SK-N-SH (cell line): ENCODE measurements at regions not wholly inside any gene's neighbourhood (a gene's known extent, or its start where the extent isn't known, plus 50 kb on each side); places are given as distances from the start of the nearest gene placed in this dataset.

ENCODE experiments used
- CTCF ChIA-PET: fragments of 300-600, 350-600 bp; formaldehyde crosslinking; extraction: SDS; loops from one replicate; lab custom pipeline; 2021; lab: Yijun Ruan, JAX
- POLR2A ChIA-PET: fragments of 350-600 bp; sonication (Branson Sonifier 250); formaldehyde crosslinking; extraction: SDS; loops from one replicate; lab custom pipeline; 2020; ENCODE audit warnings: antibody characterized with exemption, inconsistent platforms; lab: Yijun Ruan, JAX
- DNase-seq: peaks from one replicate; pipeline ENCODE4 v3.0.0; 2012
- H2AFZ ChIP-seq: fragments of 200-600 bp; sonication (generic); 2 replicates; pipeline ENCODE4 v1.8.1; 2016; ENCODE audit warnings: antibody characterized with exemption, mild to moderate bottlenecking, low read depth
- H3F3A ChIP-seq: fragments of 200-600 bp; sonication (generic); replicated peaks from 2 replicates; pipeline ENCODE3; 2016; ENCODE audit warnings: antibody characterized with exemption, mild to moderate bottlenecking; ENCODE audit not compliant: insufficient read depth
- H3K27ac ChIP-seq, 2 experiments: fragments of 200-500 bp in 1 of 2; fragments of 200-600 bp in 1 of 2; sonication (Bioruptor generic) in 1 of 2; sonication (generic), shearing (Covaris generic) in 1 of 2; 2 replicates each; pipeline versions ENCODE4 v1.5.1 to v1.6.1; 2014 to 2016; ENCODE audit warnings: low read depth in 2 of 2, inconsistent platforms in 1 of 2, low read length in 1 of 2, mild to moderate bottlenecking in 1 of 2, mixed read lengths in 1 of 2
- H3K27me3 ChIP-seq: fragments of 200-600 bp; sonication (generic), shearing (Covaris generic); 2 replicates; pipeline ENCODE4 v1.6.1; 2016; ENCODE audit warnings: mixed run types; ENCODE audit not compliant: insufficient read depth
- H3K36me3 ChIP-seq, 2 experiments: fragments of 200-500 bp in 1 of 2; fragments of 200-600 bp in 1 of 2; sonication (Bioruptor generic) in 1 of 2; sonication (generic) in 1 of 2; replicated peaks in 1 of 2; 2 replicates each; pipeline versions ENCODE3 to v1.5.1; 2014 to 2016; ENCODE audit warnings: low read length in 1 of 2, mild to moderate bottlenecking in 1 of 2; ENCODE audit not compliant: insufficient read depth in 2 of 2, control insufficient read depth in 1 of 2
- H3K4me1 ChIP-seq, 2 experiments: fragments of 200-500 bp in 1 of 2; fragments of 200-600 bp in 1 of 2; sonication (Bioruptor generic) in 1 of 2; sonication (generic), shearing (Covaris generic) in 1 of 2; 2 replicates each; pipeline versions ENCODE4 v1.5.1 to v1.6.1; 2014 to 2016; ENCODE audit warnings: low read depth in 1 of 2, low read length in 1 of 2, mixed run types in 1 of 2; ENCODE audit not compliant: insufficient read depth in 2 of 2, control insufficient read depth in 1 of 2
- H3K4me2 ChIP-seq: fragments of 200-600 bp; sonication (generic), shearing (Covaris generic); 2 replicates; pipeline ENCODE4 v1.6.1; 2017; ENCODE audit warnings: mixed run types
- H3K4me3 ChIP-seq, 2 experiments: fragments of 200-500 bp in 1 of 2; fragments of 200-600 bp in 1 of 2; sonication (Bioruptor generic) in 1 of 2; sonication (generic), shearing (Covaris generic) in 1 of 2; 2 replicates each; pipeline versions ENCODE4 v1.5.1 to v1.8.1; 2014 to 2016; ENCODE audit warnings: low read depth in 2 of 2, inconsistent platforms in 1 of 2, low read length in 1 of 2, mild to moderate bottlenecking in 1 of 2, mixed read lengths in 1 of 2, moderate library complexity in 1 of 2
- H3K79me2 ChIP-seq: fragments of 200-600 bp; sonication (generic); 2 replicates; pipeline ENCODE4 v1.8.1; 2017; ENCODE audit warnings: mild to moderate bottlenecking; ENCODE audit not compliant: insufficient read depth
- H3K9ac ChIP-seq: fragments of 200-600 bp; sonication (generic); 2 replicates; pipeline ENCODE4 v1.6.1; 2017; ENCODE audit warnings: mixed run types
- H3K9me2 ChIP-seq: fragments of 200-600 bp; sonication (generic); 2 replicates; pipeline ENCODE4 v1.6.1; 2017; ENCODE audit warnings: mixed run types
- H3K9me3 ChIP-seq: fragments of 200-600 bp; sonication (generic); 2 replicates; pipeline ENCODE4 v1.6.1; 2017; ENCODE audit warnings: mixed run types, mild to moderate bottlenecking, moderate library complexity
- H4K20me1 ChIP-seq: fragments of 200-600 bp; sonication (generic); 2 replicates; pipeline ENCODE4 v1.6.1; 2017; ENCODE audit warnings: mild to moderate bottlenecking, mixed run types; ENCODE audit not compliant: insufficient read depth
- ELF1 ChIP-seq: IDR thresholded peaks from 2 replicates; pipeline ENCODE4 v1.4.0; 2012
- EP300 ChIP-seq, 2 experiments: IDR thresholded peaks; 2 replicates each; pipeline versions ENCODE4 v1.4.0 to v1.6.1; 2012; ENCODE audit warnings: borderline replicate concordance in 1 of 2, low read depth in 1 of 2, low read length in 1 of 2
- EZH2phosphoT487 ChIP-seq: fragments of 200-600 bp; sonication (generic); IDR thresholded peaks from 2 replicates; pipeline ENCODE4 v1.6.1; 2017; ENCODE audit warnings: low read depth, mixed run types, mild to moderate bottlenecking, antibody characterized with exemption, moderate library complexity, borderline replicate concordance
- MEF2A ChIP-seq: IDR thresholded peaks from 2 replicates; pipeline ENCODE4 v1.4.0; 2012; ENCODE audit warnings: low read depth, borderline replicate concordance
- MXI1 ChIP-seq: IDR thresholded peaks from 2 replicates; pipeline ENCODE4 v1.6.1; 2012; ENCODE audit warnings: mild to moderate bottlenecking, low read depth, low read length, improper control_type of control experiment
- NFIC ChIP-seq: IDR thresholded peaks from 2 replicates; pipeline ENCODE4 v1.4.0; 2012; ENCODE audit warnings: borderline replicate concordance
- PBX3 ChIP-seq: IDR thresholded peaks from 2 replicates; pipeline ENCODE4; 2012
- RAD21 ChIP-seq: IDR thresholded peaks from 2 replicates; pipeline ENCODE4 v1.6.1; 2012; ENCODE audit warnings: mild to moderate bottlenecking, low read length
- RCOR1 ChIP-seq: fragments of 150-350 bp; IDR thresholded peaks from 2 replicates; pipeline ENCODE4 v1.6.1; 2017; ENCODE audit warnings: antibody characterized with exemption, low read length
- RFX5 ChIP-seq: IDR thresholded peaks from 2 replicates; pipeline ENCODE4 v1.6.1; 2012; ENCODE audit warnings: mild to moderate bottlenecking, improper control_type of control experiment, low read length
- RXRA ChIP-seq: IDR thresholded peaks from 2 replicates; pipeline ENCODE4 v1.4.0; 2012; ENCODE audit warnings: low read depth, mild to moderate bottlenecking, borderline replicate concordance
- SIN3A ChIP-seq: IDR thresholded peaks from 2 replicates; pipeline ENCODE4 v1.6.1; 2012; ENCODE audit warnings: low read depth, mild to moderate bottlenecking, low read length, moderate library complexity, borderline replicate concordance
- TAF1 ChIP-seq: IDR thresholded peaks from 2 replicates; pipeline ENCODE4 v1.6.1; 2012; ENCODE audit warnings: low read depth, mild to moderate bottlenecking, low read length, moderate library complexity, borderline replicate concordance
- USF1 ChIP-seq: IDR thresholded peaks from 2 replicates; pipeline ENCODE4 v1.4.0; 2012; ENCODE audit warnings: low read depth, borderline replicate concordance
- YY1 ChIP-seq: IDR thresholded peaks from 2 replicates; pipeline ENCODE4 v1.4.0; 2012; ENCODE audit warnings: low read depth, mild to moderate bottlenecking
- WGBS: methylation state at CpG from one replicate; pipeline ENCODE4 v1.1.6; 2017; ENCODE audit warnings: low lambda C conversion rate; 5-methylcytosine and 5-hydroxymethylcytosine counted together
- TF ChIP-seq, protein P1 (sequence below): fragments of 200-600 bp; sonication (generic); IDR thresholded peaks from 2 replicates; pipeline ENCODE4 v1.6.1; 2017; ENCODE audit warnings: antibody characterized with exemption, mild to moderate bottlenecking, moderate library complexity
- TF ChIP-seq, protein P2 (sequence below): IDR thresholded peaks from 2 replicates; pipeline ENCODE4 v1.6.1; 2012; ENCODE audit warnings: mild to moderate bottlenecking, low read depth, low read length, moderate library complexity
- TF ChIP-seq, protein P3 (sequence below): IDR thresholded peaks from 2 replicates; pipeline ENCODE4 v1.4.0; 2012; ENCODE audit warnings: low read depth
- TF ChIP-seq, protein P4 (sequence below): fragments of 150-350 bp; IDR thresholded peaks from 2 replicates; pipeline ENCODE4 v1.6.1; 2017; ENCODE audit warnings: antibody characterized with exemption, low read length, low read depth, borderline replicate concordance

DNA sequence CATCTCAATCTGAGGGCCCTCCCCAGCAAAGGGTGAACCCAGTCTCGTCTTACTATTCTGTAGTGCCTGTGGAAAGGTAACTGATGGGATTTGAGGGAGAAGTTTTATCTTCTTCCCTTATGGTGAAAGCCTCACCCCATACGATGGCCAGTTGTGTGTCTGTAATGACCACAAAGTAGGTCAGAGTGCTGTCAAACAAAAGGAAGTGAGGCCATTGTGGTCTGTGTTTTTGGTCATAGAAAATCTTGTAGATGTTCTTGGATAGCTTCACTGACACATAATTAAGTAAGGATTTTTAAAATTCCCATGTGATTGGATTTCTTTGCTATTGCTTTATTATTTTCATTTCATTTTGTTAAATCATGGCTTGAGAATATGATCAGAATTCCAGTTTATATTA, 505.1 kb upstream of the KLF4 start:
- H3K79me2 ChIP-seq: no peaks in the 10 kb centered on the region
- H3K36me3 ChIP-seq: no peaks in the 10 kb centered on the region
- H3K9me2 ChIP-seq: no peaks in the 10 kb centered on the region
- ChIA-PET CTCF (no interaction called here), POLR2A (no interaction called here)
- H3K9me3 ChIP-seq: no peaks in the 10 kb centered on the region
- H3K9ac ChIP-seq: no peak overlapping the region
- H2AFZ ChIP-seq: no peak overlapping the region
- no peaks in the 10 kb centered on the region for H3F3A ChIP-seq
- peaks cover 13% of the 10 kb centered on the region; the same call in 1 of the 2 replicates for H3K27me3 ChIP-seq
- no peak overlapping the region for H3K4me3 ChIP-seq
- no peak for TF ChIP-seq RXRA
- no peak for TF ChIP-seq EP300 (IDR thresholded peaks at IDR 0.05; ENCODE audit: borderline replicate concordance in 1 of 2, low read depth in 1 of 2, low read length in 1 of 2)
- TF ChIP-seq SIN3A: no peak
- no peak for TF ChIP-seq YY1
- TF ChIP-seq ELF1: no peak
- TF ChIP-seq EZH2phosphoT487: no peak
- TF ChIP-seq RFX5: no peak
- TF ChIP-seq RAD21: no peak
- no peak for TF ChIP-seq MEF2A
- no peak for TF ChIP-seq NFIC
- TF ChIP-seq PBX3: no peak
- TF ChIP-seq, protein P1, sequence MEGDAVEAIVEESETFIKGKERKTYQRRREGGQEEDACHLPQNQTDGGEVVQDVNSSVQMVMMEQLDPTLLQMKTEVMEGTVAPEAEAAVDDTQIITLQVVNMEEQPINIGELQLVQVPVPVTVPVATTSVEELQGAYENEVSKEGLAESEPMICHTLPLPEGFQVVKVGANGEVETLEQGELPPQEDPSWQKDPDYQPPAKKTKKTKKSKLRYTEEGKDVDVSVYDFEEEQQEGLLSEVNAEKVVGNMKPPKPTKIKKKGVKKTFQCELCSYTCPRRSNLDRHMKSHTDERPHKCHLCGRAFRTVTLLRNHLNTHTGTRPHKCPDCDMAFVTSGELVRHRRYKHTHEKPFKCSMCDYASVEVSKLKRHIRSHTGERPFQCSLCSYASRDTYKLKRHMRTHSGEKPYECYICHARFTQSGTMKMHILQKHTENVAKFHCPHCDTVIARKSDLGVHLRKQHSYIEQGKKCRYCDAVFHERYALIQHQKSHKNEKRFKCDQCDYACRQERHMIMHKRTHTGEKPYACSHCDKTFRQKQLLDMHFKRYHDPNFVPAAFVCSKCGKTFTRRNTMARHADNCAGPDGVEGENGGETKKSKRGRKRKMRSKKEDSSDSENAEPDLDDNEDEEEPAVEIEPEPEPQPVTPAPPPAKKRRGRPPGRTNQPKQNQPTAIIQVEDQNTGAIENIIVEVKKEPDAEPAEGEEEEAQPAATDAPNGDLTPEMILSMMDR: no peak
- TF ChIP-seq, protein P2, sequence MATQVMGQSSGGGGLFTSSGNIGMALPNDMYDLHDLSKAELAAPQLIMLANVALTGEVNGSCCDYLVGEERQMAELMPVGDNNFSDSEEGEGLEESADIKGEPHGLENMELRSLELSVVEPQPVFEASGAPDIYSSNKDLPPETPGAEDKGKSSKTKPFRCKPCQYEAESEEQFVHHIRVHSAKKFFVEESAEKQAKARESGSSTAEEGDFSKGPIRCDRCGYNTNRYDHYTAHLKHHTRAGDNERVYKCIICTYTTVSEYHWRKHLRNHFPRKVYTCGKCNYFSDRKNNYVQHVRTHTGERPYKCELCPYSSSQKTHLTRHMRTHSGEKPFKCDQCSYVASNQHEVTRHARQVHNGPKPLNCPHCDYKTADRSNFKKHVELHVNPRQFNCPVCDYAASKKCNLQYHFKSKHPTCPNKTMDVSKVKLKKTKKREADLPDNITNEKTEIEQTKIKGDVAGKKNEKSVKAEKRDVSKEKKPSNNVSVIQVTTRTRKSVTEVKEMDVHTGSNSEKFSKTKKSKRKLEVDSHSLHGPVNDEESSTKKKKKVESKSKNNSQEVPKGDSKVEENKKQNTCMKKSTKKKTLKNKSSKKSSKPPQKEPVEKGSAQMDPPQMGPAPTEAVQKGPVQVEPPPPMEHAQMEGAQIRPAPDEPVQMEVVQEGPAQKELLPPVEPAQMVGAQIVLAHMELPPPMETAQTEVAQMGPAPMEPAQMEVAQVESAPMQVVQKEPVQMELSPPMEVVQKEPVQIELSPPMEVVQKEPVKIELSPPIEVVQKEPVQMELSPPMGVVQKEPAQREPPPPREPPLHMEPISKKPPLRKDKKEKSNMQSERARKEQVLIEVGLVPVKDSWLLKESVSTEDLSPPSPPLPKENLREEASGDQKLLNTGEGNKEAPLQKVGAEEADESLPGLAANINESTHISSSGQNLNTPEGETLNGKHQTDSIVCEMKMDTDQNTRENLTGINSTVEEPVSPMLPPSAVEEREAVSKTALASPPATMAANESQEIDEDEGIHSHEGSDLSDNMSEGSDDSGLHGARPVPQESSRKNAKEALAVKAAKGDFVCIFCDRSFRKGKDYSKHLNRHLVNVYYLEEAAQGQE: no peak
- no peak for TF ChIP-seq MXI1
- no peak for TF ChIP-seq USF1
- TF ChIP-seq, protein P3, sequence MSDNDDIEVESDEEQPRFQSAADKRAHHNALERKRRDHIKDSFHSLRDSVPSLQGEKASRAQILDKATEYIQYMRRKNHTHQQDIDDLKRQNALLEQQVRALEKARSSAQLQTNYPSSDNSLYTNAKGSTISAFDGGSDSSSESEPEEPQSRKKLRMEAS: no peak
- TF ChIP-seq TAF1: no peak
- TF ChIP-seq RCOR1: no peak
- TF ChIP-seq, protein P4, sequence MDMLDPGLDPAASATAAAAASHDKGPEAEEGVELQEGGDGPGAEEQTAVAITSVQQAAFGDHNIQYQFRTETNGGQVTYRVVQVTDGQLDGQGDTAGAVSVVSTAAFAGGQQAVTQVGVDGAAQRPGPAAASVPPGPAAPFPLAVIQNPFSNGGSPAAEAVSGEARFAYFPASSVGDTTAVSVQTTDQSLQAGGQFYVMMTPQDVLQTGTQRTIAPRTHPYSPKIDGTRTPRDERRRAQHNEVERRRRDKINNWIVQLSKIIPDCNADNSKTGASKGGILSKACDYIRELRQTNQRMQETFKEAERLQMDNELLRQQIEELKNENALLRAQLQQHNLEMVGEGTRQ: no peak
- WGBS: 13% methylated on average over 2 of the region's 2 CpGs
- H3K4me1 ChIP-seq: no peaks in the 10 kb centered on the region
- no peaks in the 10 kb centered on the region for H4K20me1 ChIP-seq
- H3K27ac ChIP-seq: no peak overlapping the region
- no peak for DNase-seq
- H3K4me2 ChIP-seq: no peak overlapping the region
